ENCODE measurements at regions not wholly inside any gene's neighbourhood (a gene's known extent, or its start where the extent isn't known, plus 50 kb on each side); places are given as distances from the start of the nearest gene placed in this dataset.

DNA sequence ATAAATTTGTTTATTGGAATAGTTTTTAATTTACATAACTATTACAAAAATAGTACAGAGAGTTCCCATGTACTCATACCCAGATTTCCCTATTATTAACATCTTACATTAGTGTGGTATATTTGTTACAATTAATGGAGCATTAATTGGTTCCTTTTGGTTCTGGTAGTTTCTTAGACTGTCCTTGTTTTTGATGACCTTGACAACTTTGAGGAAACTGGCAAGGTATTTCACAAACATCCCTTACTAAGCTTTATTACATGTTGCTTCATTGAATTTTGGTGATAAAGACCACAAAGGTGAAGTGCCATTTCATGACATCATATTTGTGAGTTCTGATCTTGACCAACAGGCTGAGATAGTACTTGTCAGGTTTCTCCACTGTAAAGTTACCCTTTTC lies 379.0 kb upstream of the GCFC2 start:
- no peaks in the 10 kb centered on the region for H3K27me3 ChIP-seq
- DNase-seq: no peak
- H3K9me3 ChIP-seq: no peaks in the 10 kb centered on the region
- no peak overlapping the region for H3K4me3 ChIP-seq
- no peaks in the 10 kb centered on the region for H3K4me1 ChIP-seq
- intact Hi-C loops (cut with DNase I; ENCODE audit: low total_unique reads): no loop called here
- no peaks in the 10 kb centered on the region for H3K36me3 ChIP-seq (ENCODE audit: low read depth, missing control alignments)
- no peak overlapping the region for H3K27ac ChIP-seq
- TF ChIP-seq POLR2A (IDR thresholded peaks at IDR 0.05): no peak
- TF ChIP-seq, protein P1, sequence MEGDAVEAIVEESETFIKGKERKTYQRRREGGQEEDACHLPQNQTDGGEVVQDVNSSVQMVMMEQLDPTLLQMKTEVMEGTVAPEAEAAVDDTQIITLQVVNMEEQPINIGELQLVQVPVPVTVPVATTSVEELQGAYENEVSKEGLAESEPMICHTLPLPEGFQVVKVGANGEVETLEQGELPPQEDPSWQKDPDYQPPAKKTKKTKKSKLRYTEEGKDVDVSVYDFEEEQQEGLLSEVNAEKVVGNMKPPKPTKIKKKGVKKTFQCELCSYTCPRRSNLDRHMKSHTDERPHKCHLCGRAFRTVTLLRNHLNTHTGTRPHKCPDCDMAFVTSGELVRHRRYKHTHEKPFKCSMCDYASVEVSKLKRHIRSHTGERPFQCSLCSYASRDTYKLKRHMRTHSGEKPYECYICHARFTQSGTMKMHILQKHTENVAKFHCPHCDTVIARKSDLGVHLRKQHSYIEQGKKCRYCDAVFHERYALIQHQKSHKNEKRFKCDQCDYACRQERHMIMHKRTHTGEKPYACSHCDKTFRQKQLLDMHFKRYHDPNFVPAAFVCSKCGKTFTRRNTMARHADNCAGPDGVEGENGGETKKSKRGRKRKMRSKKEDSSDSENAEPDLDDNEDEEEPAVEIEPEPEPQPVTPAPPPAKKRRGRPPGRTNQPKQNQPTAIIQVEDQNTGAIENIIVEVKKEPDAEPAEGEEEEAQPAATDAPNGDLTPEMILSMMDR (IDR thresholded peaks at IDR 0.05): no peak

DNA sequence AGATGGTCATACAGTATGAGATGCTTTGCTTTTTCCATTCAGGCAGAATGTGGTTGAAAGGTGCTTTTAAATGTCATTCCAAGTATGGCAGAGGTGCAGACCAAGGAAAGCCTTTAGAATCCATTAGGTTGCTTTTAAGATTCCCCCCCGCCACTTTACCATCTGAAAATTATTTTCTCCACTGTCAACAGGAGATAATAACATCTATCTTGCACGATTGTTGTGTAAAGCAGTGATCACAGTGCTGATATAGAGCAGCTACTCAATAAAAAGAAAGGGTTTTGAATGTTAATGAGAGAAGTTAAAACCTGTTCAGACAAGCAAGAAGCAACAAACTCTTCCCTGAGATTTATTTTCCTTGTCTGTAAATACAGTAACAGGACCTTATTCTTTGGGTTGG lies 372.5 kb upstream of the GCFC2 start:
- H3K9me3 ChIP-seq: no peaks in the 10 kb centered on the region
- no peak overlapping the region for H3K27ac ChIP-seq
- no peaks in the 10 kb centered on the region for H3K36me3 ChIP-seq (ENCODE audit: low read depth, missing control alignments)
- H3K27me3 ChIP-seq: no peaks in the 10 kb centered on the region
- WGBS, 2 donors: 24 to 25% methylated on average over 2 of the region's 2 CpGs
- intact Hi-C loops (cut with DNase I; ENCODE audit: low total_unique reads): no loop called here
- H3K4me3 ChIP-seq: no peak overlapping the region
- TF ChIP-seq POLR2A (IDR thresholded peaks at IDR 0.05): no peak
- TF ChIP-seq, protein P1 (IDR thresholded peaks at IDR 0.05): no peak
- H3K4me1 ChIP-seq: no peaks in the 10 kb centered on the region
- DNase-seq: no peak

DNA sequence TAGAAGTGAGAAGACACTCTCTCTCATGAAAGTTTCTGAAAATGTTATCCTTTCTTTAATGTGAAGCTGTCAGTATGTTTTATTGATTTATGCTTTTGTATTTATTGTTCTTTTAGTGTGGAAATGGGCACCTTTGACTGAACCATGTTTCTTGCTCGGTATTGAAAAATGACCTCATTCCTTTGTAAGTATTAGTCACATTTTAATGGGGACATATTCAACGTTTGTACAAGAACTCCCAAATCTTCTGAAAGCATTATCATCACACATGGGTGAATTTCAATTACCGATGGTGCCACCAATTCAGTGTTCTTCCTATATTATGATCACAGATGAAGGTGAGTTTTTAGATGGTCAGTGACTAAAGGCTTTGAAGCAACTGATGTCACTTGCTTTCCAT lies 371.8 kb upstream of the GCFC2 start:
- H3K36me3 ChIP-seq (ENCODE audit: low read depth, missing control alignments): no peaks in the 10 kb centered on the region
- no peaks in the 10 kb centered on the region for H3K4me1 ChIP-seq
- no peak for DNase-seq
- intact Hi-C loops (cut with DNase I; ENCODE audit: low total_unique reads): no loop called here
- H3K27me3 ChIP-seq: no peaks in the 10 kb centered on the region
- H3K27ac ChIP-seq: no peak overlapping the region
- 73 to 74% methylated on average over 3 of the region's 3 CpGs for WGBS, 2 donors
- no peak for TF ChIP-seq POLR2A (IDR thresholded peaks at IDR 0.05)
- TF ChIP-seq, protein P1 (IDR thresholded peaks at IDR 0.05): no peak
- H3K4me3 ChIP-seq: no peak overlapping the region
- no peaks in the 10 kb centered on the region for H3K9me3 ChIP-seq

DNA sequence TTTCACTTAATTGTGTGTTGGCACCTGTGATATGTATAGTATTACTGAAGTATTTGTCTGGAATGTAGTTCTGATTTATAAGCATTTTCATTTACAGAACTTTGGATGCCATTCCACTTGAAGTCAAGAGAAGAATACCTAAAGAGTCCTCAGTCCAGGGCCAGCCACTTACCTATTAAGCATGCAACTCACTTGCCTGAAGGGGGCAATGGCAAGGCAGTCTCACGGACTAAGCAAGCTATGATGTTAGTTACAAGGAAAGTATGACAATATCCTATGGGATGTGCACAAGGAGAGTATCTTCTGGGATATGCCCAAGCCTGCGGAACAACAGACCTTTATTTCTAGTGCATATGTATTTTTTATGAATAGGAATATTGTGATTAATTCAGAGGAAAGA lies 369.4 kb upstream of the GCFC2 start:
- no peak overlapping the region for H3K27ac ChIP-seq
- intact Hi-C loops (cut with DNase I; ENCODE audit: low total_unique reads): no loop called here
- no peak for DNase-seq
- H3K36me3 ChIP-seq (ENCODE audit: low read depth, missing control alignments): no peaks in the 10 kb centered on the region
- H3K27me3 ChIP-seq: no peaks in the 10 kb centered on the region
- no peaks in the 10 kb centered on the region for H3K4me1 ChIP-seq
- no peaks in the 10 kb centered on the region for H3K9me3 ChIP-seq
- H3K4me3 ChIP-seq: no peak overlapping the region
- 28 to 38% methylated on average over 2 of the region's 2 CpGs for WGBS, 2 donors
- no peak for TF ChIP-seq POLR2A (IDR thresholded peaks at IDR 0.05)
- TF ChIP-seq, protein P1 (IDR thresholded peaks at IDR 0.05): no peak

DNA sequence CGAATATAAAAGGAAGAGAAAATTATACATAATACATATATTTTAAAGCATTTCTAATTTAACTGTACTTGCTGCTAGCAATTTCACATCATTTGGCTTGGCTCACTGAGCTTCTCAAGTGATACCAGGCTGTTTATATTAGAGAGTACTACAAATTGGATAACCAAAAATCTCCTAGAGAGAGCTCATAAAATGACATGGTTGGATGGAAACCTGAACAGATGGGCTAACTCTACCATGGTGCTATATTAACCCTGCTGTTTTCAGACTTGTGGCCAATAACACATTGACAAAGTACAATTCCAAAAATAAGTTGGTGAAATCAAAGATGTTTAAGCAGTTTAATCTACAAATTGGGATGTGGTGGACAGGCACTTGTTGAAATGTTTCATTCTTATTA lies 364.4 kb upstream of the GCFC2 start:
- H3K9me3 ChIP-seq: no peaks in the 10 kb centered on the region
- no peaks in the 10 kb centered on the region for H3K36me3 ChIP-seq (ENCODE audit: low read depth, missing control alignments)
- no peak for DNase-seq
- intact Hi-C loops (cut with DNase I; ENCODE audit: low total_unique reads): no loop called here
- TF ChIP-seq, protein P1 (IDR thresholded peaks at IDR 0.05): no peak
- TF ChIP-seq POLR2A (IDR thresholded peaks at IDR 0.05): no peak
- H3K27ac ChIP-seq: no peak overlapping the region
- no peaks in the 10 kb centered on the region for H3K4me1 ChIP-seq
- 85 to 87% methylated on average over 1 of the region's 1 CpG for WGBS, 2 donors
- no peaks in the 10 kb centered on the region for H3K27me3 ChIP-seq
- no peak overlapping the region for H3K4me3 ChIP-seq
